Stimulated activated memory B cell treated with anti-CD40 and anti-IgM and Interleukin-4, amounts not matched to agents 10 μg/mL and 1 μg/mL and 100 μg/mL, for 72 hours (primary cell): ENCODE measurements at regions not wholly inside any gene's neighbourhood (a gene's known extent, or its start where the extent isn't known, plus 50 kb on each side); places are given as distances from the start of the nearest gene placed in this dataset.

Experiments
- ATAC-seq: fragments of 150-1000 bp; cut with Tn5 transposase; 2 replicates; pipeline ENCODE4 v1.10.0; 2021
- H3K27ac Mint-ChIP-seq: one replicate; pipeline ENCODE4 v1.8.0; 2022; ENCODE audit warnings: mild to moderate bottlenecking, mixed read lengths
- H3K27me3 Mint-ChIP-seq: one replicate; pipeline ENCODE4 v1.8.0; 2022; ENCODE audit warnings: mixed read lengths
- H3K36me3 Mint-ChIP-seq: one replicate; pipeline ENCODE4 v1.8.0; 2022; ENCODE audit warnings: mixed read lengths
- H3K4me1 Mint-ChIP-seq: one replicate; pipeline ENCODE4 v1.8.0; 2022; ENCODE audit warnings: mixed read lengths
- H3K4me3 Mint-ChIP-seq: one replicate; pipeline ENCODE4 v1.8.0; 2022; ENCODE audit warnings: mild to moderate bottlenecking, moderate library complexity, mixed read lengths
- H3K9me3 Mint-ChIP-seq: one replicate; pipeline ENCODE4 v1.8.0; 2022; ENCODE audit warnings: mixed read lengths

GRCh38 chr3:72353236-72354128 is 494.8 kb downstream of the SHQ1 start:
- H3K36me3 Mint-ChIP-seq: no peaks in the 10 kb centered on the region
- H3K9me3 Mint-ChIP-seq: no peaks in the 10 kb centered on the region
- peaks cover 18% of the 10 kb centered on the region for H3K27me3 Mint-ChIP-seq
- ATAC-seq: no peak
- no peaks in the 10 kb centered on the region for H3K4me1 Mint-ChIP-seq
- H3K27ac Mint-ChIP-seq: no peak overlapping the region
- no peak overlapping the region for H3K4me3 Mint-ChIP-seq

GRCh38 chr3:72352176-72352575 is 496.1 kb downstream of the SHQ1 start:
- Mint-ChIP-seq H3K27ac (no peak overlapping the region), H3K9me3 (no peaks in the 10 kb centered on the region), H3K4me3 (no peak overlapping the region), H3K36me3 (no peaks in the 10 kb centered on the region), H3K4me1 (peaks cover 5% of the 10 kb centered on the region), H3K27me3 (peaks cover 18% of the 10 kb centered on the region)
- ATAC-seq: no peak

GRCh38 chr3:72351536-72351935 is 496.7 kb downstream of the SHQ1 start:
- Mint-ChIP-seq H3K36me3 (no peaks in the 10 kb centered on the region), H3K9me3 (no peaks in the 10 kb centered on the region), H3K27me3 (peaks cover 18% of the 10 kb centered on the region), H3K4me3 (no peak overlapping the region), H3K27ac (no peak overlapping the region), H3K4me1 (peaks cover 5% of the 10 kb centered on the region)
- ATAC-seq: no peak

- ATAC-seq: no peak
- Mint-ChIP-seq H3K9me3 (no peaks in the 10 kb centered on the region), H3K4me3 (no peak overlapping the region), H3K36me3 (no peaks in the 10 kb centered on the region), H3K27me3 (peaks cover 18% of the 10 kb centered on the region), H3K27ac (no peak overlapping the region), H3K4me1 (peaks cover 8% of the 10 kb centered on the region)
Measured at GRCh38 chr3:72350761-72351505, 497.3 kb downstream of the SHQ1 start.

GRCh38 chr3:72348357-72348756 is 499.9 kb downstream of the SHQ1 start:
- Mint-ChIP-seq H3K27me3 (peaks cover 18% of the 10 kb centered on the region), H3K9me3 (no peaks in the 10 kb centered on the region), H3K4me3 (no peak overlapping the region), H3K27ac (no peak overlapping the region), H3K36me3 (no peaks in the 10 kb centered on the region), H3K4me1 (peaks cover 24% of the 10 kb centered on the region)
- no peak for ATAC-seq

- Mint-ChIP-seq H3K27ac (no peak overlapping the region), H3K27me3 (peaks cover 16% of the 10 kb centered on the region), H3K4me1 (peaks cover 24% of the 10 kb centered on the region), H3K36me3 (no peaks in the 10 kb centered on the region), H3K4me3 (no peak overlapping the region), H3K9me3 (no peaks in the 10 kb centered on the region)
- ATAC-seq: peak; percentile 56
Measured at GRCh38 chr3:72347819-72348319, 500.4 kb downstream of the SHQ1 start.

- Mint-ChIP-seq H3K9me3 (no peaks in the 10 kb centered on the region), H3K4me3 (no peak overlapping the region), H3K27me3 (peaks cover 3% of the 10 kb centered on the region), H3K27ac (no peak overlapping the region), H3K36me3 (no peaks in the 10 kb centered on the region), H3K4me1 (peaks cover 24% of the 10 kb centered on the region)
- no peak for ATAC-seq
Measured at GRCh38 chr3:72346526-72346926, 501.7 kb downstream of the SHQ1 start.

GRCh38 chr3:72345980-72346379 is 502.3 kb downstream of the SHQ1 start:
- Mint-ChIP-seq H3K4me3 (no peak overlapping the region), H3K4me1 (peaks cover 24% of the 10 kb centered on the region), H3K9me3 (no peaks in the 10 kb centered on the region), H3K36me3 (no peaks in the 10 kb centered on the region), H3K27me3 (no peaks in the 10 kb centered on the region), H3K27ac (no peak overlapping the region)
- no peak for ATAC-seq

GRCh38 chr3:72345237-72345878 is 502.9 kb downstream of the SHQ1 start:
- H3K36me3 Mint-ChIP-seq: no peaks in the 10 kb centered on the region
- H3K9me3 Mint-ChIP-seq: no peaks in the 10 kb centered on the region
- H3K4me1 Mint-ChIP-seq: peaks cover 24% of the 10 kb centered on the region
- no peaks in the 10 kb centered on the region for H3K27me3 Mint-ChIP-seq
- H3K27ac Mint-ChIP-seq: no peak overlapping the region
- no peak overlapping the region for H3K4me3 Mint-ChIP-seq
- ATAC-seq: no peak

GRCh38 chr3:72344647-72345046 is 503.6 kb downstream of the SHQ1 start:
- Mint-ChIP-seq H3K4me3 (no peak overlapping the region), H3K27ac (no peak overlapping the region), H3K4me1 (peaks cover 24% of the 10 kb centered on the region), H3K9me3 (no peaks in the 10 kb centered on the region), H3K27me3 (no peaks in the 10 kb centered on the region), H3K36me3 (no peaks in the 10 kb centered on the region)
- ATAC-seq: no peak

GRCh38 chr3:72344236-72344635 is 504.0 kb downstream of the SHQ1 start:
- Mint-ChIP-seq H3K9me3 (no peaks in the 10 kb centered on the region), H3K4me1 (peaks cover 24% of the 10 kb centered on the region), H3K4me3 (no peak overlapping the region), H3K27me3 (no peaks in the 10 kb centered on the region), H3K36me3 (no peaks in the 10 kb centered on the region), H3K27ac (no peak overlapping the region)
- ATAC-seq: no peak

- Mint-ChIP-seq H3K27me3 (no peaks in the 10 kb centered on the region), H3K9me3 (no peaks in the 10 kb centered on the region), H3K4me3 (no peak overlapping the region), H3K36me3 (no peaks in the 10 kb centered on the region), H3K27ac (no peak overlapping the region), H3K4me1 (peaks cover 24% of the 10 kb centered on the region)
- ATAC-seq: no peak
Measured at GRCh38 chr3:72343078-72343477, 505.2 kb downstream of the SHQ1 start.

- no peaks in the 10 kb centered on the region for H3K36me3 Mint-ChIP-seq
- H3K4me1 Mint-ChIP-seq: peaks cover 19% of the 10 kb centered on the region
- no peaks in the 10 kb centered on the region for H3K27me3 Mint-ChIP-seq
- no peak overlapping the region for H3K4me3 Mint-ChIP-seq
- H3K9me3 Mint-ChIP-seq: no peaks in the 10 kb centered on the region
- no peak for ATAC-seq
- H3K27ac Mint-ChIP-seq: no peak overlapping the region
Measured at GRCh38 chr3:72342450-72342849, 505.8 kb downstream of the SHQ1 start.

GRCh38 chr3:72341920-72342319 is 506.3 kb downstream of the SHQ1 start:
- H3K9me3 Mint-ChIP-seq: no peaks in the 10 kb centered on the region
- ATAC-seq: no peak
- no peak overlapping the region for H3K4me3 Mint-ChIP-seq
- H3K36me3 Mint-ChIP-seq: no peaks in the 10 kb centered on the region
- H3K4me1 Mint-ChIP-seq: peaks cover 19% of the 10 kb centered on the region
- no peak overlapping the region for H3K27ac Mint-ChIP-seq
- H3K27me3 Mint-ChIP-seq: no peaks in the 10 kb centered on the region

GRCh38 chr3:72341380-72341770 is 506.9 kb downstream of the SHQ1 start:
- H3K27ac Mint-ChIP-seq: no peak overlapping the region
- no peaks in the 10 kb centered on the region for H3K36me3 Mint-ChIP-seq
- H3K9me3 Mint-ChIP-seq: no peaks in the 10 kb centered on the region
- peaks cover 19% of the 10 kb centered on the region for H3K4me1 Mint-ChIP-seq
- no peak overlapping the region for H3K4me3 Mint-ChIP-seq
- ATAC-seq: no peak
- no peaks in the 10 kb centered on the region for H3K27me3 Mint-ChIP-seq
